Kidney epithelial cell (primary cell): ENCODE measurements at regions not wholly inside any gene's neighbourhood (a gene's known extent, or its start where the extent isn't known, plus 50 kb on each side); places are given as distances from the start of the nearest gene placed in this dataset.

ENCODE experiments used
- DNase-seq: peaks from one replicate; pipeline ENCODE4 v3.0.0-alpha.2; 2010; ENCODE audit warnings: low read depth
- H3K27me3 ChIP-seq: 2 replicates; pipeline ENCODE4 v1.6.0; 2011; ENCODE audit warnings: low read length; ENCODE audit not compliant: control insufficient read depth, insufficient read depth
- H3K36me3 ChIP-seq: 2 replicates; pipeline ENCODE4 v1.5.1; 2011; ENCODE audit warnings: low read length; ENCODE audit not compliant: control insufficient read depth, insufficient read depth
- H3K4me3 ChIP-seq: 2 replicates; pipeline ENCODE4 v1.5.1; 2011; ENCODE audit warnings: low read depth, mild to moderate bottlenecking, control low read depth, low read length
- TF ChIP-seq, protein P1 (sequence below): IDR thresholded peaks from 2 replicates; pipeline ENCODE4 v1.5.1; 2011; ENCODE audit warnings: mild to moderate bottlenecking, moderate library complexity, low read length, control low read depth, inconsistent platforms; ENCODE audit not compliant: insufficient read depth, poor library complexity, severe bottlenecking

DNA sequence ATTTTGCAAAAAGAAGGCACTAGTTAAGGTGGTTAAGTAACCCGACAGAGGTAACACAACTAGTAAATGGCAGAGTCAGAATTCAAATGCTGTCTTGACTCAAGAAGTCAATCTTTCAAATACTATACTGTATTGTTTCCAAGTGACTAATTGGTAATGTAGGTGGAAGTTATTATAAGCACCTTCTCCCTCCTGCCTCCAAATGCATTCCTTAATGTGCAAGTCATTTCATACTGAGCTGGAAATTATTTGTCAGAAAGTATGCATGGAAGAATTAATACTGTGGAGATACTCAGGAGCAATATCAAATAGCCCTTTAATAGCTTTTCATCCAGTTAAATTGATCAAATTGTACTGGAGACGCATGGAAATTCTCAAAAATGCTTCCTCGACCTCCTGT lies 579.1 kb downstream of the DOK5 start:
- Histone ChIP-seq H3K27me3 (no peaks in the 10 kb centered on the region), H3K36me3 (no peaks in the 10 kb centered on the region), H3K4me3 (no peak overlapping the region)
- no peak for DNase-seq
- TF ChIP-seq, protein P1, sequence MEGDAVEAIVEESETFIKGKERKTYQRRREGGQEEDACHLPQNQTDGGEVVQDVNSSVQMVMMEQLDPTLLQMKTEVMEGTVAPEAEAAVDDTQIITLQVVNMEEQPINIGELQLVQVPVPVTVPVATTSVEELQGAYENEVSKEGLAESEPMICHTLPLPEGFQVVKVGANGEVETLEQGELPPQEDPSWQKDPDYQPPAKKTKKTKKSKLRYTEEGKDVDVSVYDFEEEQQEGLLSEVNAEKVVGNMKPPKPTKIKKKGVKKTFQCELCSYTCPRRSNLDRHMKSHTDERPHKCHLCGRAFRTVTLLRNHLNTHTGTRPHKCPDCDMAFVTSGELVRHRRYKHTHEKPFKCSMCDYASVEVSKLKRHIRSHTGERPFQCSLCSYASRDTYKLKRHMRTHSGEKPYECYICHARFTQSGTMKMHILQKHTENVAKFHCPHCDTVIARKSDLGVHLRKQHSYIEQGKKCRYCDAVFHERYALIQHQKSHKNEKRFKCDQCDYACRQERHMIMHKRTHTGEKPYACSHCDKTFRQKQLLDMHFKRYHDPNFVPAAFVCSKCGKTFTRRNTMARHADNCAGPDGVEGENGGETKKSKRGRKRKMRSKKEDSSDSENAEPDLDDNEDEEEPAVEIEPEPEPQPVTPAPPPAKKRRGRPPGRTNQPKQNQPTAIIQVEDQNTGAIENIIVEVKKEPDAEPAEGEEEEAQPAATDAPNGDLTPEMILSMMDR, result no peak

DNA sequence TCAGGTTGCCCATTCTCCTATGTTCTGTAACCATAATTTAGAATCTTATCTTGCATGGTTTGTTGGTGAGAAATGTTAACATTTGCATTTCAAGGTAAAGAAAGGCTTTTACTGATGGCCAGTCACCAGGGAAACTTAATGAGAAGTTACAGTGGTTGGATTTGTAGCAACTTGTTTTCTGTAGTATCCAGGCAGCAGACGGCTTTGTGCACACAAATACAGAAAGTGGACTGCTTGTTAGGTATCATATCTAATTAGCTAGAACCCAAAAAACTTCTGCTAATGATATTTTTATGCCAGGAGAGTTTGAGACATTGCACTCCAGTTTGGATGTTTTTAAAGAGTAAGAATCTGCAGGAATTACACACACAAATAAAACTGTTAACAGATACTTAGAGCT lies 578.0 kb downstream of the DOK5 start:
- H3K36me3 ChIP-seq, result no peaks in the 10 kb centered on the region
- TF ChIP-seq, protein P1, result no peak
- no peak for DNase-seq
- no peaks in the 10 kb centered on the region for H3K27me3 ChIP-seq
- no peak overlapping the region for H3K4me3 ChIP-seq

DNA sequence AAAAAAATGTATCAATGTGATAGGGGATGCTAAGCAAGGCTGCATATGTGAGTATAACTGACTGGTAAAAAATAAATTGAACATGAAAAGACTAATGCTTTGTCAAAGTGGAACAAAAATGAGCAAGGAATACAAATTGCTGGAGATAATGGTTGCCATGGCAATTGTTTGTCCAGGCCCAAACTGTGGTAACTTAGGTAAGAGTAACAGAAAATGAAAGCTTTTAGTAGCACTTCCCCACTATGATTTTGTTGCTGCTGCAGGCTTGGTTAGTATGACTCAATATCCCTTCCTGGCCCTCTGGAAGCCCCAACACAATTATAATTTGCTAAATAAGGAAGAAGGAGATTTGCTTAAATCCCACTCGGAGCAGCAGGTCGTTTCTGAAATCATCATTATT lies 577.1 kb downstream of the DOK5 start:
- TF ChIP-seq, protein P1, result no peak
- Histone ChIP-seq H3K36me3 (no peaks in the 10 kb centered on the region), H3K27me3 (no peaks in the 10 kb centered on the region), H3K4me3 (no peak overlapping the region)
- no peak for DNase-seq

DNA sequence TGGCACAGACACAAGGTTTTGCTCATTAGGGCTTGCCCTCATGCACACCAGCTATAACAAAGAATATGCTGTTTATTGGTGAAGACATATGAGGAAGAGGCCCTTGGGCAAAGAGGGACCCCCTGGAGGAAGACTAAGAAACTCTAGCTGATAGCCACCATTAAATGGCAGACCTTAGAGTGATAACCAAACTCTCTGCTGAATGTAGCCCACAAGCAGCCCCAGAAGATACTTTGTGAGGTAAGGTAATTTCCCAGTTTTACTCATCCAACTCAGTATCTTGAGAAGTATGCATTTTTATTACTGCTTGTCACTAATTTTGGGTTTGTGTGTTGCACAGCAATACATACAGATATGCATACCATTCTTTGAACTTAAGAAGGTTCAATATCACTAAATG lies 563.3 kb downstream of the DOK5 start:
- TF ChIP-seq, protein P1, result no peak
- no peak for DNase-seq
- Histone ChIP-seq H3K36me3 (no peaks in the 10 kb centered on the region), H3K27me3 (no peaks in the 10 kb centered on the region), H3K4me3 (no peak overlapping the region)

DNA sequence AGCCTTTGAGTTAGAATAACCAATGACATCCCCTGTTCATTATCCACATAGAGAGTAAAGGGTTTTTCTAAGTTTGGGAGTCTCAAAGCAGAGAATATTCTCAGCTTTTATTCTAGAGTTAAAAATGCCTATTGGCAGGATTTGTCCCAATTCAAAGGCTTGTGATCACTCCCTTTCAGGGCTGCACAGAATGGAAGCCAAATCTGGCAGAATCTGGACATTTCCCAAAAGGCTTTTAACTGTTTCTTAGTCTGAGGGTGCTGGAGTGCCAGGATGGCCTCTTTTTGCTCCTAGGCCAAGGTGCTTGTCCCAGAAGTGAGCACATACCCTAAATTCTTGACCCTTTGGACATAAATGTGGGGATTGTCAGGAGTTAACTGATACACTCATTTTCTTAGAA lies 556.6 kb downstream of the DOK5 start:
- no peak overlapping the region for H3K4me3 ChIP-seq
- H3K27me3 ChIP-seq, result no peaks in the 10 kb centered on the region
- no peaks in the 10 kb centered on the region for H3K36me3 ChIP-seq
- no peak for DNase-seq
- TF ChIP-seq, protein P1, result no peak

DNA sequence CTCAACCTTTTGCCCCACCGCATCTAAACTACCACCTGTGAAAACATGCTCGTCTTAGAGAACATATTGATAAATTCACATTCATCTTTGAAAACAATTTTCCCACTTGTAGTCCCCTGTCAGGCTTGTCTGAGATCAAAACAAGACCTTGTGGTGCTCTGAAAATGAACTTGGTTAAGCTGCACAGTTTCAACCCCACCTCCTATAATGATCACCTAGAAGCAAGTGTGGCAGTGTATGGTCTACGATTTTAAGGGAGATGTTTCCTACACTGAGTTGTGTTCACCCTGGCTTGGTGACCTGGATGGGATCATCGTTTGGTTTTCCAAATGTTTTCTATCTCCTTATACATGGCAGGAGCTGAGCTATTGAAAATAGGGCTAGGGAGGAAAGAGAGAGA lies 539.4 kb downstream of the DOK5 start:
- no peak for DNase-seq
- TF ChIP-seq, protein P1, result no peak
- Histone ChIP-seq H3K27me3 (no peaks in the 10 kb centered on the region), H3K4me3 (no peak overlapping the region), H3K36me3 (no peaks in the 10 kb centered on the region)
